ENCODE measurements at regions not wholly inside any gene's neighbourhood (a gene's known extent, or its start where the extent isn't known, plus 50 kb on each side); places are given as distances from the start of the nearest gene placed in this dataset.

DNA sequence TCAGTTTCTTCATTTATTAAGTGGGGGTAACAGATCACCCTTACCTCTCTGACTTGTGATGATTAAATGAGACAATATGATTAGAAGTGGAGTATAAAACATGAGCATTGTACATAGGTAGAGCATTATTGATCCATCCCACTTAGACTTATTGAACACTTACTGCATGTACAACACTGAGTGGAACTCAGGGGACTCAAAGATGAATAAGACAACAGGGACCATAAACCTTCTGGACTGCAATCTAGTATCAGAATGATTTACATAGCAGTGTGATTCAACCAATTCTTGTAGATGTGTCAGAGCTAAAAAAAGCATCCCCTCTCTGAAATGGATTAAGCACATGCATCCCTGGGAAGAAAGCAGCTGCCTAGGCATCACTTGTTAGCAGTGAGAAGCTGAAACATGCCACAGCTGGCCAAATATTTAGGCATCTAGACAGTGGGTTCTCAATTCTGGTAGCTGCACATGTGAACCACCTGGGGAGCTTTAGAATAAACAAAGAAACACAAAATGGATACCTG, 111.5 kb downstream of the CYRIA start:
- no peaks in the 10 kb centered on the region for H3K4me1 ChIP-seq (ENCODE audit: insufficient read depth, low read length, severe bottlenecking)
- no peak overlapping the region for H3K9ac ChIP-seq (ENCODE audit: low read length)
- no peak overlapping the region for H3K4me3 ChIP-seq (ENCODE audit: low read depth, low read length, poor library complexity, severe bottlenecking)
- no peaks in the 10 kb centered on the region for H3K27me3 ChIP-seq (ENCODE audit: insufficient read depth, low read length)
- no peaks in the 10 kb centered on the region for H3K9me3 ChIP-seq (ENCODE audit: low read length)
- peaks cover 10% of the 10 kb centered on the region; the same call in 1 of the 2 replicates for H3K36me3 ChIP-seq (ENCODE audit: insufficient read depth, low read length)
- H3K79me2 ChIP-seq (ENCODE audit: insufficient read depth, low read length): no peaks in the 10 kb centered on the region
- H3K4me2 ChIP-seq (ENCODE audit: low read length): no peak overlapping the region
- no peak overlapping the region for H3K27ac ChIP-seq (ENCODE audit: low read depth, low read length, poor library complexity, severe bottlenecking)
- no peaks in the 10 kb centered on the region for H3K9me2 ChIP-seq (ENCODE audit: low read depth, low read length)
- no peaks in the 10 kb centered on the region for H3F3A ChIP-seq (ENCODE audit: insufficient read depth, low read length)
- H2AFZ ChIP-seq (ENCODE audit: low read length): no peak overlapping the region
- no peaks in the 10 kb centered on the region for H4K20me1 ChIP-seq (ENCODE audit: insufficient read depth, low read length)
- TF ChIP-seq, protein P1, sequence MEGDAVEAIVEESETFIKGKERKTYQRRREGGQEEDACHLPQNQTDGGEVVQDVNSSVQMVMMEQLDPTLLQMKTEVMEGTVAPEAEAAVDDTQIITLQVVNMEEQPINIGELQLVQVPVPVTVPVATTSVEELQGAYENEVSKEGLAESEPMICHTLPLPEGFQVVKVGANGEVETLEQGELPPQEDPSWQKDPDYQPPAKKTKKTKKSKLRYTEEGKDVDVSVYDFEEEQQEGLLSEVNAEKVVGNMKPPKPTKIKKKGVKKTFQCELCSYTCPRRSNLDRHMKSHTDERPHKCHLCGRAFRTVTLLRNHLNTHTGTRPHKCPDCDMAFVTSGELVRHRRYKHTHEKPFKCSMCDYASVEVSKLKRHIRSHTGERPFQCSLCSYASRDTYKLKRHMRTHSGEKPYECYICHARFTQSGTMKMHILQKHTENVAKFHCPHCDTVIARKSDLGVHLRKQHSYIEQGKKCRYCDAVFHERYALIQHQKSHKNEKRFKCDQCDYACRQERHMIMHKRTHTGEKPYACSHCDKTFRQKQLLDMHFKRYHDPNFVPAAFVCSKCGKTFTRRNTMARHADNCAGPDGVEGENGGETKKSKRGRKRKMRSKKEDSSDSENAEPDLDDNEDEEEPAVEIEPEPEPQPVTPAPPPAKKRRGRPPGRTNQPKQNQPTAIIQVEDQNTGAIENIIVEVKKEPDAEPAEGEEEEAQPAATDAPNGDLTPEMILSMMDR (IDR thresholded peaks at IDR 0.05; ENCODE audit: low read length): no peak
- no peak for TF ChIP-seq EZH2 (IDR thresholded peaks at IDR 0.05; ENCODE audit: borderline replicate concordance, low read length)

DNA sequence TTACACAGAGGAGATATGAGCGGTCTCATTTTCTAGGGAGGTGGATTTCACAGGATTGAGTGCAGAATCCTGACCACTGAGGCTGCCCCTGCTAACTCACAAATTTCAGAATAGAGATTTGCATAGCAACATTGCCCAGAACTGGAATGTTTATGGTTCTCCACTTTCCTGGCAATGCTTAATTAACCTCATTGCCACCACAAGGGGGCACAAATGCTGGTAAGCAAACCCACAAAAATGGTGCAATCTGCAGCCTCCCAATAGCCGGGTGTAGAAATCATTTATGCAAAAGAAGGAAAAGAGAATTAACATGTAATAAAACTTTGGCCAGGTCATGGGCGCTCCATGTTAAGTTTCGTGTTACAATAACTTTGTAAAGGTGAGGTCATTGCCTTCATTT, 112.4 kb downstream of the CYRIA start:
- no peak overlapping the region for H3K4me3 ChIP-seq (ENCODE audit: low read depth, low read length, poor library complexity, severe bottlenecking)
- peaks cover 10% of the 10 kb centered on the region; the same call in 1 of the 2 replicates for H3K36me3 ChIP-seq (ENCODE audit: insufficient read depth, low read length)
- H3K9ac ChIP-seq (ENCODE audit: low read length): no peak overlapping the region
- no peak overlapping the region for H2AFZ ChIP-seq (ENCODE audit: low read length)
- H3K4me1 ChIP-seq (ENCODE audit: insufficient read depth, low read length, severe bottlenecking): no peaks in the 10 kb centered on the region
- TF ChIP-seq, protein P1 (IDR thresholded peaks at IDR 0.05; ENCODE audit: low read length): peak; percentile 70
- no peak for TF ChIP-seq EZH2 (IDR thresholded peaks at IDR 0.05; ENCODE audit: borderline replicate concordance, low read length)
- H3K9me2 ChIP-seq (ENCODE audit: low read depth, low read length): no peaks in the 10 kb centered on the region
- H3K79me2 ChIP-seq (ENCODE audit: insufficient read depth, low read length): no peaks in the 10 kb centered on the region
- no peak overlapping the region for H3K4me2 ChIP-seq (ENCODE audit: low read length)
- no peaks in the 10 kb centered on the region for H3K27me3 ChIP-seq (ENCODE audit: insufficient read depth, low read length)
- H3K27ac ChIP-seq (ENCODE audit: low read depth, low read length, poor library complexity, severe bottlenecking): no peak overlapping the region
- H3K9me3 ChIP-seq (ENCODE audit: low read length): no peaks in the 10 kb centered on the region
- no peaks in the 10 kb centered on the region for H4K20me1 ChIP-seq (ENCODE audit: insufficient read depth, low read length)
- no peaks in the 10 kb centered on the region for H3F3A ChIP-seq (ENCODE audit: insufficient read depth, low read length)

DNA sequence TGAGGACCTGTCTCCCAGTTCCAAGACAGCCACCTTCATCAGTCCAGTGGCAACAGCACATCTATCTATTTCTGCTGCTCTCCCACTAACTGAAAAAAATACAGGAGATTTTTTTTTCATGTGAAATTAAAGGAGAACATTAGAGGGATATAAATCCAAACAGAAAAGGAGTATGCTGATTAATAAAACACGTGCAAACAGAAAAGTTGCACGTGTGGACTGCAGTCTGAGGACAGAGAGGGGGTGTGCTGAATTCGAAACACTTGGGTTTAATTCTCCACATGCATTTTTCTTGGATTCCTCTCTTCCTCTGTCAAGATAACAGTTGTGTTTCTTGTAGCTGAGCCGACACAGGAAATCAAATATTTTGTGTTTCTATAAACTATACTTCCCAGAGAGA, 113.4 kb downstream of the CYRIA start:
- no peak overlapping the region for H3K4me3 ChIP-seq (ENCODE audit: low read depth, low read length, poor library complexity, severe bottlenecking)
- no peak overlapping the region for H3K27ac ChIP-seq (ENCODE audit: low read depth, low read length, poor library complexity, severe bottlenecking)
- H3K27me3 ChIP-seq (ENCODE audit: insufficient read depth, low read length): no peaks in the 10 kb centered on the region
- H2AFZ ChIP-seq (ENCODE audit: low read length): no peak overlapping the region
- no peak overlapping the region for H3K9ac ChIP-seq (ENCODE audit: low read length)
- no peak overlapping the region for H3K4me2 ChIP-seq (ENCODE audit: low read length)
- no peak for TF ChIP-seq EZH2 (IDR thresholded peaks at IDR 0.05; ENCODE audit: borderline replicate concordance, low read length)
- TF ChIP-seq, protein P1 (IDR thresholded peaks at IDR 0.05; ENCODE audit: low read length): no peak
- no peaks in the 10 kb centered on the region for H3F3A ChIP-seq (ENCODE audit: insufficient read depth, low read length)
- H3K9me2 ChIP-seq (ENCODE audit: low read depth, low read length): no peaks in the 10 kb centered on the region
- H3K4me1 ChIP-seq (ENCODE audit: insufficient read depth, low read length, severe bottlenecking): no peaks in the 10 kb centered on the region
- H3K79me2 ChIP-seq (ENCODE audit: insufficient read depth, low read length): no peaks in the 10 kb centered on the region
- no peaks in the 10 kb centered on the region for H4K20me1 ChIP-seq (ENCODE audit: insufficient read depth, low read length)
- H3K36me3 ChIP-seq (ENCODE audit: insufficient read depth, low read length): peaks cover 10% of the 10 kb centered on the region; the same call in 1 of the 2 replicates
- no peaks in the 10 kb centered on the region for H3K9me3 ChIP-seq (ENCODE audit: low read length)
